ENCODE measurements at regions not wholly inside any gene's neighbourhood (a gene's known extent, or its start where the extent isn't known, plus 50 kb on each side); places are given as distances from the start of the nearest gene placed in this dataset.

DNA sequence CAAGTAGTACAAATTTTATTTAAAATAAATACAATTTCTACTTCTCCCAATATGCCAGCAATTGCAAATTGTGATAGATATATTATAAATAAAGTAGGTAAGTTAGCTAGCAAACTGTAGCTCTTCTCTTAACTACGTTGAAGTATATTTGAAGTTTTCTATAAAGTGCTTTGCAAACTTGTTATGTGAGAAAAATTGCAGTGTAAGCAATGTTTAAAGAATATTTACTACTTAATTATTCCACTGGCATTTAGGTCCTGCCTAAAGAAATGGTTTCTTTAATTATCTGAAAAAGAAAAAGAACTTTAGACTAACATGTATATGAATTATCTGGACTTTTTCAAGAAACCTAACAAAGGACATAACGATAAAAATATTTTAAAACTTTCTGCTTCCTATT is 1350.0 kb upstream of the CDH9 start:
- Histone ChIP-seq H3K36me3 (ENCODE audit: control insufficient read depth, insufficient read depth, low read length) (no peaks in the 10 kb centered on the region), H3K4me3 (ENCODE audit: low read length) (no peak overlapping the region), H3K27me3 (ENCODE audit: control insufficient read depth, insufficient read depth, low read length) (no peaks in the 10 kb centered on the region), H3K27ac (ENCODE audit: low read length) (no peak overlapping the region), H3K4me1 (ENCODE audit: control insufficient read depth, insufficient read depth, low read length) (no peaks in the 10 kb centered on the region), H3K9me3 (ENCODE audit: control insufficient read depth, insufficient read depth, low read length) (no peaks in the 10 kb centered on the region)
- no CpG with 5 or more reads among the region's 2 CpGs for WGBS (ENCODE audit: insufficient coverage)
- Mint-ChIP-seq H3K27ac (no peak overlapping the region), H3K9me3 (peaks cover 9 to 11% of the 10 kb centered on the region in 2 donors), H3K36me3 (no peaks in the 10 kb centered on the region), H3K27me3 (ENCODE audit: low read depth in 2 of 2) (no peaks in the 10 kb centered on the region), H3K4me3 (no peak overlapping the region), H3K4me1 (no peaks in the 10 kb centered on the region)
- intact Hi-C loops (cut with micrococcal nuclease) = no loop called here
- DNase-seq (no peak), ATAC-seq (no peak)
- TF ChIP-seq, protein P1, sequence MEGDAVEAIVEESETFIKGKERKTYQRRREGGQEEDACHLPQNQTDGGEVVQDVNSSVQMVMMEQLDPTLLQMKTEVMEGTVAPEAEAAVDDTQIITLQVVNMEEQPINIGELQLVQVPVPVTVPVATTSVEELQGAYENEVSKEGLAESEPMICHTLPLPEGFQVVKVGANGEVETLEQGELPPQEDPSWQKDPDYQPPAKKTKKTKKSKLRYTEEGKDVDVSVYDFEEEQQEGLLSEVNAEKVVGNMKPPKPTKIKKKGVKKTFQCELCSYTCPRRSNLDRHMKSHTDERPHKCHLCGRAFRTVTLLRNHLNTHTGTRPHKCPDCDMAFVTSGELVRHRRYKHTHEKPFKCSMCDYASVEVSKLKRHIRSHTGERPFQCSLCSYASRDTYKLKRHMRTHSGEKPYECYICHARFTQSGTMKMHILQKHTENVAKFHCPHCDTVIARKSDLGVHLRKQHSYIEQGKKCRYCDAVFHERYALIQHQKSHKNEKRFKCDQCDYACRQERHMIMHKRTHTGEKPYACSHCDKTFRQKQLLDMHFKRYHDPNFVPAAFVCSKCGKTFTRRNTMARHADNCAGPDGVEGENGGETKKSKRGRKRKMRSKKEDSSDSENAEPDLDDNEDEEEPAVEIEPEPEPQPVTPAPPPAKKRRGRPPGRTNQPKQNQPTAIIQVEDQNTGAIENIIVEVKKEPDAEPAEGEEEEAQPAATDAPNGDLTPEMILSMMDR (IDR thresholded peaks at IDR 0.05) = no peak

- intact Hi-C loops (cut with micrococcal nuclease) = no loop called here
- no CpG with 5 or more reads among the region's 2 CpGs for WGBS (ENCODE audit: insufficient coverage)
- no peak overlapping the region for H3K4me3 ChIP-seq (ENCODE audit: low read length)
- H3K27ac ChIP-seq (ENCODE audit: low read length) = no peak overlapping the region
- no peaks in the 10 kb centered on the region for H3K9me3 ChIP-seq (ENCODE audit: control insufficient read depth, insufficient read depth, low read length)
- H3K27me3 ChIP-seq (ENCODE audit: control insufficient read depth, insufficient read depth, low read length) = no peaks in the 10 kb centered on the region
- DNase-seq = no peak
- TF ChIP-seq, protein P1 (IDR thresholded peaks at IDR 0.05) = no peak
- H3K27ac Mint-ChIP-seq = no peak overlapping the region
- H3K4me1 Mint-ChIP-seq = no peaks in the 10 kb centered on the region
- H3K9me3 Mint-ChIP-seq = peaks cover 6 to 11% of the 10 kb centered on the region in 2 donors
- H3K36me3 Mint-ChIP-seq = no peaks in the 10 kb centered on the region
- H3K4me3 Mint-ChIP-seq = no peak overlapping the region
- H3K4me1 ChIP-seq (ENCODE audit: control insufficient read depth, insufficient read depth, low read length) = no peaks in the 10 kb centered on the region
- H3K27me3 Mint-ChIP-seq (ENCODE audit: low read depth in 2 of 2) = no peaks in the 10 kb centered on the region
- H3K36me3 ChIP-seq (ENCODE audit: control insufficient read depth, insufficient read depth, low read length) = no peaks in the 10 kb centered on the region
- ATAC-seq = no peak
Observed at GRCh38 chr5:28386712-28387111, 1348.3 kb upstream of the CDH9 start.

GRCh38 chr5:28380167-28380566 is 1341.8 kb upstream of the CDH9 start:
- no peak for ATAC-seq
- no peak overlapping the region for H3K4me3 Mint-ChIP-seq
- TF ChIP-seq, protein P1 (IDR thresholded peaks at IDR 0.05) = no peak
- intact Hi-C loops (cut with micrococcal nuclease) = no loop called here
- H3K27me3 ChIP-seq (ENCODE audit: control insufficient read depth, insufficient read depth, low read length) = no peaks in the 10 kb centered on the region
- H3K27ac ChIP-seq (ENCODE audit: low read length) = no peak overlapping the region
- no peaks in the 10 kb centered on the region for H3K36me3 Mint-ChIP-seq
- H3K4me1 Mint-ChIP-seq = no peaks in the 10 kb centered on the region
- peaks cover 14 to 19% of the 10 kb centered on the region in 2 donors for H3K9me3 Mint-ChIP-seq
- no peaks in the 10 kb centered on the region for H3K9me3 ChIP-seq (ENCODE audit: control insufficient read depth, insufficient read depth, low read length)
- no peaks in the 10 kb centered on the region for H3K36me3 ChIP-seq (ENCODE audit: control insufficient read depth, insufficient read depth, low read length)
- H3K4me3 ChIP-seq (ENCODE audit: low read length) = no peak overlapping the region
- no peak overlapping the region for H3K27ac Mint-ChIP-seq
- WGBS (ENCODE audit: insufficient coverage) = 85% methylated on average over 2 of the region's 2 CpGs
- H3K27me3 Mint-ChIP-seq (ENCODE audit: low read depth in 2 of 2) = no peaks in the 10 kb centered on the region
- DNase-seq = no peak
- H3K4me1 ChIP-seq (ENCODE audit: control insufficient read depth, insufficient read depth, low read length) = no peaks in the 10 kb centered on the region

GRCh38 chr5:28374492-28374967 is 1336.1 kb upstream of the CDH9 start:
- Histone ChIP-seq H3K27me3 (ENCODE audit: control insufficient read depth, insufficient read depth, low read length) (no peaks in the 10 kb centered on the region), H3K9me3 (ENCODE audit: control insufficient read depth, insufficient read depth, low read length) (peaks cover 9% of the 10 kb centered on the region), H3K4me3 (ENCODE audit: low read length) (no peak overlapping the region), H3K4me1 (ENCODE audit: control insufficient read depth, insufficient read depth, low read length) (no peaks in the 10 kb centered on the region), H3K27ac (ENCODE audit: low read length) (no peak overlapping the region), H3K36me3 (ENCODE audit: control insufficient read depth, insufficient read depth, low read length) (no peaks in the 10 kb centered on the region)
- H3K9me3 Mint-ChIP-seq = peaks cover 19 to 32% of the 10 kb centered on the region in 2 donors
- H3K27ac Mint-ChIP-seq = no peak overlapping the region
- DNase-seq (no peak), ATAC-seq (no peak)
- H3K4me3 Mint-ChIP-seq = no peak overlapping the region
- TF ChIP-seq, protein P1 (IDR thresholded peaks at IDR 0.05) = no peak
- WGBS (ENCODE audit: insufficient coverage) = 80% methylated on average over 3 of the region's 3 CpGs
- H3K4me1 Mint-ChIP-seq = no peaks in the 10 kb centered on the region
- no peaks in the 10 kb centered on the region for H3K27me3 Mint-ChIP-seq (ENCODE audit: low read depth in 2 of 2)
- intact Hi-C loops (cut with micrococcal nuclease) = no loop called here
- H3K36me3 Mint-ChIP-seq = no peaks in the 10 kb centered on the region
